ENCODE measurements at regions not wholly inside any gene's neighbourhood (a gene's known extent, or its start where the extent isn't known, plus 50 kb on each side); places are given as distances from the start of the nearest gene placed in this dataset.

DNA sequence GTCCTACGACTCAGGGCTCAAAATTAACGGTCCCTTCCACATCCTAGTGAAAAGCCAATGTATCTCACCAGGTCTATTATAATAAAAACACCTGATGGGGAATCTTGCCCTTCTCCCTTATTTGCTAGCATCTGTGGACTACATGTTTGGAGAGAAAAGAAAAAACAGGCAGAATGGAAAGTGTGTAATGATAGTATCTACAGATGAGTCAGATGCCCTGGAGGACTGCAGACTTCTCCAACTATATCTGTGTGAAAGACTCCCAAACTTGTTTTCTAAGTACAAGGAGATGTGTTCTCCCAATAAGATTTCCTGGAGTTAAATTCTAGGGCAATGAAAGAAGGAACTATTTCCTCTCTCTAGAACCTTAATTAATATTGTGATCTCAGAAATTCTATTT is 66.0 kb downstream of the FOXB2 start:
- DNase-seq (ENCODE audit: low spot score) (no peak), FAIRE-seq (no peak), ATAC-seq (no peak)
- no peak overlapping the region for H2AFZ ChIP-seq (ENCODE audit: low read length)
- no peaks in the 10 kb centered on the region for H3K36me3 ChIP-seq (replicated peaks in 1 of 2; ENCODE audit: control insufficient read depth in 1 of 2, insufficient read depth in 2 of 2, low read length in 2 of 2)
- no peaks in the 10 kb centered on the region for H3K79me2 ChIP-seq (ENCODE audit: insufficient read depth, low read length)
- intact Hi-C loops (cut with micrococcal nuclease; ENCODE audit: unreplicated experiment): no loop called here
- POLR2A ChIA-PET: no interaction called here
- no peak for TF ChIP-seq MYNN (CRISPR knock-in tag; IDR thresholded peaks at IDR 0.05; ENCODE audit: low read depth)
- no peak for TF ChIP-seq ZNF644 (CRISPR knock-in tag; IDR thresholded peaks at IDR 0.05; ENCODE audit: low read depth)
- TF ChIP-seq, protein P1, sequence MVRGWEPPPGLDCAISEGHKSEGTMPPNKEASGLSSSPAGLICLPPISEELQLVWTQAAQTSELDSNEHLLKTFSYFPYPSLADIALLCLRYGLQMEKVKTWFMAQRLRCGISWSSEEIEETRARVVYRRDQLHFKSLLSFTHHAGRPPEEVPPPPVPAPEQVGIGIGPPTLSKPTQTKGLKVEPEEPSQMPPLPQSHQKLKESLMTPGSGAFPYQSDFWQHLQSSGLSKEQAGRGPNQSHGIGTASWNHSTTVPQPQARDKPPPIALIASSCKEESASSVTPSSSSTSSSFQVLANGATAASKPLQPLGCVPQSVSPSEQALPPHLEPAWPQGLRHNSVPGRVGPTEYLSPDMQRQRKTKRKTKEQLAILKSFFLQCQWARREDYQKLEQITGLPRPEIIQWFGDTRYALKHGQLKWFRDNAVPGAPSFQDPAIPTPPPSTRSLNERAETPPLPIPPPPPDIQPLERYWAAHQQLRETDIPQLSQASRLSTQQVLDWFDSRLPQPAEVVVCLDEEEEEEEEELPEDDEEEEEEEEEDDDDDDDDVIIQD (CRISPR knock-in tag; IDR thresholded peaks at IDR 0.05; ENCODE audit: low read depth): no peak
- no peak for TF ChIP-seq MAF1 (CRISPR knock-in tag; IDR thresholded peaks at IDR 0.05; ENCODE audit: borderline replicate concordance)
- H4K20me1 ChIP-seq (ENCODE audit: insufficient read depth, low read length): no peaks in the 10 kb centered on the region
- no peaks in the 10 kb centered on the region for H3K9me3 ChIP-seq (ENCODE audit: low read length)
- H3K9ac ChIP-seq (ENCODE audit: insufficient read depth, low read depth, low read length): no peak overlapping the region
- WGBS (ENCODE audit: low lambda C conversion rate): 0% methylated on average over 2 of the region's 2 CpGs
- in situ Hi-C loops (cut with HindIII; ENCODE audit: extremely low pct_ligation_motif_present, low pct_unique_long_range_greater_than_20kb): no loop called here
- no peak overlapping the region for H3K4me2 ChIP-seq (ENCODE audit: low read depth, low read length)
- H3K27me3 ChIP-seq (ENCODE audit: control insufficient read depth in 1 of 2, insufficient read depth in 2 of 2, low read length in 2 of 2): peaks cover 0 to 9% of the 10 kb centered on the region in 2 experiments; a peak in 2 of 5 replicates
- no TSS peak for BruUV-seq (replicated peaks)
- H3K4me3 ChIP-seq (replicated peaks in 1 of 3; ENCODE audit: insufficient read depth in 1 of 3, low read depth in 2 of 3, low read length in 3 of 3): no peak overlapping the region
- no peak overlapping the region for H3K27ac ChIP-seq (ENCODE audit: extremely low read length, insufficient read depth, low read length)
- CTCF ChIA-PET (ENCODE audit: low intra/inter-chr PET ratio, low total read pairs): no interaction called here
- no peaks in the 10 kb centered on the region for H3K4me1 ChIP-seq (ENCODE audit: insufficient read depth, low read length)

DNA sequence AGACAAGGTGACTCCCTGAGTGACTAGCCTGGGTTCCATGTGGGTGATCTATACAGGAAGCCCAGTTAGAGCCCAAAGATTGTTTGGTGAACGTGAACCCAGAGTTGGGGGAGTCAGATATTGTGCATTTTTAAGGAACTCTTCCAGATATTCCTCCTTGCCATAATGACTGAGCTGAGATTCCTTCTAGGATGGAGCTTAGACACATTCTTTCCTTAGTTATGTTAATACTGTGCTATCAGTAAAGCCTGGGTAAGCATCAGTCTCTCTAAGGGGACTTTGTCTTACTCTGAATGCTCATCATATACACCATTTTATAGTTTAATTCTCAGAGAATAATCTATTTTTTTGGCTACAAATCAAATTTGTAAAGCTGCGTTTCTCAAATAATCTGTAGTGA is 68.1 kb downstream of the FOXB2 start:
- DNase-seq (ENCODE audit: low spot score): no peak
- POLR2A ChIA-PET: no interaction called here
- Histone ChIP-seq H3K4me3 (replicated peaks in 1 of 3; ENCODE audit: insufficient read depth in 1 of 3, low read depth in 2 of 3, low read length in 3 of 3) (no peak overlapping the region), H2AFZ (ENCODE audit: low read length) (no peak overlapping the region), H3K9me3 (ENCODE audit: low read length) (no peaks in the 10 kb centered on the region), H3K27me3 (ENCODE audit: control insufficient read depth in 1 of 2, insufficient read depth in 2 of 2, low read length in 2 of 2) (peaks cover 0 to 10% of the 10 kb centered on the region in 2 experiments; a peak in 2 of 5 replicates), H3K9ac (ENCODE audit: insufficient read depth, low read depth, low read length) (no peak overlapping the region), H3K27ac (ENCODE audit: extremely low read length, insufficient read depth, low read length) (no peak overlapping the region), H3K4me1 (ENCODE audit: insufficient read depth, low read length) (no peaks in the 10 kb centered on the region), H3K4me2 (ENCODE audit: low read depth, low read length) (no peak overlapping the region), H3K36me3 (replicated peaks in 1 of 2; ENCODE audit: control insufficient read depth in 1 of 2, insufficient read depth in 2 of 2, low read length in 2 of 2) (no peaks in the 10 kb centered on the region), H3K79me2 (ENCODE audit: insufficient read depth, low read length) (no peaks in the 10 kb centered on the region), H4K20me1 (ENCODE audit: insufficient read depth, low read length) (no peaks in the 10 kb centered on the region)
- intact Hi-C loops (cut with micrococcal nuclease; ENCODE audit: unreplicated experiment): no loop called here
- TF ChIP-seq NAIF1 (CRISPR knock-in tag; IDR thresholded peaks at IDR 0.05; ENCODE audit: borderline replicate concordance): no peak
- TF ChIP-seq ZFYVE20 (CRISPR knock-in tag; IDR thresholded peaks at IDR 0.05; ENCODE audit: borderline replicate concordance, low read depth): no peak
- TF ChIP-seq, protein P2, sequence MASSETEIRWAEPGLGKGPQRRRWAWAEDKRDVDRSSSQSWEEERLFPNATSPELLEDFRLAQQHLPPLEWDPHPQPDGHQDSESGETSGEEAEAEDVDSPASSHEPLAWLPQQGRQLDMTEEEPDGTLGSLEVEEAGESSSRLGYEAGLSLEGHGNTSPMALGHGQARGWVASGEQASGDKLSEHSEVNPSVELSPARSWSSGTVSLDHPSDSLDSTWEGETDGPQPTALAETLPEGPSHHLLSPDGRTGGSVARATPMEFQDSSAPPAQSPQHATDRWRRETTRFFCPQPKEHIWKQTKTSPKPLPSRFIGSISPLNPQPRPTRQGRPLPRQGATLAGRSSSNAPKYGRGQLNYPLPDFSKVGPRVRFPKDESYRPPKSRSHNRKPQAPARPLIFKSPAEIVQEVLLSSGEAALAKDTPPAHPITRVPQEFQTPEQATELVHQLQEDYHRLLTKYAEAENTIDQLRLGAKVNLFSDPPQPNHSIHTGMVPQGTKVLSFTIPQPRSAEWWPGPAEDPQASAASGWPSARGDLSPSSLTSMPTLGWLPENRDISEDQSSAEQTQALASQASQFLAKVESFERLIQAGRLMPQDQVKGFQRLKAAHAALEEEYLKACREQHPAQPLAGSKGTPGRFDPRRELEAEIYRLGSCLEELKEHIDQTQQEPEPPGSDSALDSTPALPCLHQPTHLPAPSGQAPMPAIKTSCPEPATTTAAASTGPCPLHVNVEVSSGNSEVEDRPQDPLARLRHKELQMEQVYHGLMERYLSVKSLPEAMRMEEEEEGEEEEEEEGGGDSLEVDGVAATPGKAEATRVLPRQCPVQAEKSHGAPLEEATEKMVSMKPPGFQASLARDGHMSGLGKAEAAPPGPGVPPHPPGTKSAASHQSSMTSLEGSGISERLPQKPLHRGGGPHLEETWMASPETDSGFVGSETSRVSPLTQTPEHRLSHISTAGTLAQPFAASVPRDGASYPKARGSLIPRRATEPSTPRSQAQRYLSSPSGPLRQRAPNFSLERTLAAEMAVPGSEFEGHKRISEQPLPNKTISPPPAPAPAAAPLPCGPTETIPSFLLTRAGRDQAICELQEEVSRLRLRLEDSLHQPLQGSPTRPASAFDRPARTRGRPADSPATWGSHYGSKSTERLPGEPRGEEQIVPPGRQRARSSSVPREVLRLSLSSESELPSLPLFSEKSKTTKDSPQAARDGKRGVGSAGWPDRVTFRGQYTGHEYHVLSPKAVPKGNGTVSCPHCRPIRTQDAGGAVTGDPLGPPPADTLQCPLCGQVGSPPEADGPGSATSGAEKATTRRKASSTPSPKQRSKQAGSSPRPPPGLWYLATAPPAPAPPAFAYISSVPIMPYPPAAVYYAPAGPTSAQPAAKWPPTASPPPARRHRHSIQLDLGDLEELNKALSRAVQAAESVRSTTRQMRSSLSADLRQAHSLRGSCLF (CRISPR knock-in tag; IDR thresholded peaks at IDR 0.05; ENCODE audit: borderline replicate concordance): no peak
- no peak for TF ChIP-seq MED8 (CRISPR knock-in tag; IDR thresholded peaks at IDR 0.05; ENCODE audit: insufficient replicate concordance)
- no peak for FAIRE-seq
- CTCF ChIA-PET (ENCODE audit: low intra/inter-chr PET ratio, low total read pairs): no interaction called here
- no TSS peak for BruUV-seq (replicated peaks)
- in situ Hi-C loops (cut with HindIII; ENCODE audit: extremely low pct_ligation_motif_present, low pct_unique_long_range_greater_than_20kb): no loop called here
- 48% methylated on average over 2 of the region's 2 CpGs for WGBS (ENCODE audit: low lambda C conversion rate)
- no peak for ATAC-seq
